ENCODE measurements at regions not wholly inside any gene's neighbourhood (a gene's known extent, or its start where the extent isn't known, plus 50 kb on each side); places are given as distances from the start of the nearest gene placed in this dataset.

DNA sequence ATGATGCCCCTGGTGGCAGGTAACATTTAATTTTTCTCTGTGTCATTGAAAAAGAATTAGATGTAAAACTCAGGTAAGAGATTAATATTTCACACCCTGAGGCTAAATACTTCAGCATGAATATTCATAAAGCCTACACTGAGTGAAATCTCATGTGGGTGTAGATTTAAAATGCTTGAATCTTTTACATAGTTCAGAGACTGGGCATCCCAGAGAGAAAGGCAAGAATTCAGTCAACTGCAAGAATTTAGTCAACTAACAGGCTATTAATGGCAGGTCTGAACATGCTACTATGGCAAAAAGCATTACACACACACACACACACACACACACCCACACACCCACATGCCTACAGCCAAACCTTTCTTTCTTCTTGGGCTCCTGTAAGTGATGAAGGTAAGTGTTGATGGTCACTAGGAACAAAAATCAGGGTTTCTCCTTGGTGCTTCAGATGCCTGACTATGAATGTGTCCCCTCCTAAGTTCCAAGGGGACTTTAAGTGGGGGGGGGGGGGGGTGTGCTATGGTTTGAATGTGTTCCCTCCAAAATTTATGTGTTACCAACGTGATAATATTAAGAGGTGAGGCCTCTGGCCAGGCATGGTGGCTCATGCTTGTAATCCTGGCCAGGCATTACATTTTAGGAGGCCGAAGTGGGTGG lies 63.7 kb upstream of the PSMD7 start:
- DNase-seq (ENCODE audit: low read depth), result no peak

DNA sequence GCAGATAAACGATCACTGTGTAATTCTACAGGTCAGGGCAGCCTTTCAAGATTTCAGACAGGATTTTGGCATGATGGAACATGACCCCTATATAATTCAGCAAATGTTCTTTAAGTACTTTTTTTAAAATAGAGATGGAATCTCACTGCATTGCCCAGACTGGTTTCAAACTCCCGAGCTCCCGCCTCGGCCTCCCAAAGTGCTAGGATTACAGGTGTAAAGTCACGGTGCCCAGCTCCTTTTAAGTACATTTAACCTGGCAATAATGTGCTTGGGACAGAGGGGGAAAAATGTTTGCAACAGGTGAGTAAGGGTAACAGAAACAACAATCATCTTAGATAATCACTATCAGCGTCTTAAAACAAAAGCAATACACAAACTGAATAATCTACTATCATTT lies 66.5 kb upstream of the PSMD7 start:
- DNase-seq (ENCODE audit: low read depth), result no peak

DNA sequence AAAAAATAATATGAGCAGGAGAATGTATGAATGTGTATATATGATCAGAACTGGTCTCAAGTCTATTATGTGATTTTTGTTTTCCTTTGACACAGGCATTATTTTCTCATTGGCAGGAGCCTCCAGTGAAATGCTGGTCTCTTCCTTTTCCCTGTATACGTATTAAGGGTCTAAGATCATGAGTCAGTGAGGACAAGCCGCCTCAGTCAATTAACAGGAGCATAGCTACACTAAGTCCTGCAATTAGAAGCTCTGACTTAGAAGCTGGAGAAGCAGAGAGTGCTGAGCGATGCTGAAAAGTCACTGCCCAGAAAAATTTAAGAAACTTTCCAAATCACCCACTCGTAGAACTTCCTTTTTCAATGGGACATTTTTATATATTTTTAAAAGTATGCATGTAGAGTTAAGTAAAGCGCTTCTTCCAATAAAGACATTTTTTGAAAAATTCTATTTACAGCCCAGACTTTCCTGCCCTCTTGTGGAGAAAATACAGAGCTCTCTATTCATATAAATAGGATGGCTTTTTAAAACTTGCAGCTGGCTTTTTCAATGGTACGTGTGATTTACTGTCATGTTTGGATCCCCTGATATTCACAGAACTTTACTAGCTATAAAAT lies 70.2 kb upstream of the PSMD7 start:
- peak; percentile 6 for DNase-seq (ENCODE audit: low read depth)

DNA sequence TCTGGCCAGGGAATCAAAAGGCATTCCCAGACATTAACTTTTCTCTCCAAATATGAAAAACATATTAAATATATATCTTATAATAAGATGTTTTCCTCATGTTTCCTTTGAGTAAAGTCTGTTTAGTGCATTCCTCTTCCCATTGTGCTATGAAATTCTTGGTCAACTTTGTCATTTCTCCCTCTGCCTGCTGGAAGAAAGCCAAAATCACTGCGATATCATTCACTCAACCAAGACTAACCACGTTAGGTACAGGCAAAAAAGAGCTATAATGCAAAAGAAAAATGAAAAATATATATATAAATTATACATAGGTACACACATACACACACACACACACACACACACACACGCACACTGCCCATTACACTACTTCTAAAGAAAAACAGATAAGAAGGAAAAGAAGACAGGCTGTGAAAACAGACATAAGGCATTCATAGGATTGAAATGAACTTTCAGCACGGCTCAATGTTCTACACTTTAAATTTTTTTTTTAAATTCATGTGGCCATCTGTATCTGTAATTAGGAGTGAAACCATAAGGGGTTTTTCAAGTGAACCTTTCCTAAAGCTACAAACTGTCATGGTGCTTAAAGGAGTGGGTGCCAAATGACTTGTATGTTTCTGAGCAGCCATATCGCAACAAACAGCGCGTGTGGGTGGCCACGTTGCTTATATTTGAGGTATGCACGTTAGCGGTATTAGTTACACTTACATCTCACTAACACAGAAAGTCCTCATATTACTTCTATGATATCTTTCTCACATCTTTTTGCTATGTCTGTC lies 71.6 kb upstream of the PSMD7 start:
- peak; percentile 4 for DNase-seq (ENCODE audit: low read depth)

DNA sequence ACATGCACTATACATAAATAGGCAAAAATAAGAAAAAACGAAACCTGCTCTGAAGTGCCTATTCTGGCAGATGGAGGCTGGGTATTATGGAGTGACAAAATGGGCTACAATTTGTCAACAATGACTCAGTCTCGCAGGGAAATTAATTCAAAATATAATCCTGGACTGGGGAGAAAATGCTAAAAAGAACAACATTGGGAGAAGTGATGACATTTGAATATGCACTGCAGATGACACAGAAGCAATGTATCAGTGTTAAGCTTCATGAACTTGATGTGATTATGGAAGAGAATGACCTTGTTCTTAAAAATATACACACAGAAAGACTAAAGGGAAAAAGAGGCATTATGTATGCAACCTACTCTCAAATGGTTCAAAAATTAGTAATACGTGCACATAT lies 74.8 kb upstream of the PSMD7 start:
- no peak for DNase-seq (ENCODE audit: low read depth)

DNA sequence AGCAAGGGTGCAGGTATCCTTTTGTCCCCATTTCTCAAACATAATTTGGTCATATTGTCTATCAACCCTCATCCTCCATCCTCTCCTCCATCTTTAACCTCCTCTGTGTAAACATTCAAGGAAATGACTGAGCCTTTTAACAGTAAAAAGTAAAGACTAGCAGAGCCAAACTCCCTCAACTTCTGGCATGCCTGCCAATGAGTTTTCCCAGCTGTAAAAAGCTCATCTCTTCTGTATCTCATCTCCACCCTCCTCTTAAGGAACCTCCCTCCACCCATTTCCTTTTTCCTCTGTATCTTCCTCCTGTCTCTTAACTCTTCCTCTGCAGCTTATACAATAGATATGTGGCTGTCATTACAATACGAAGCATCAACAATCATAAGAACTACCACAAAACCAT lies 76.9 kb upstream of the PSMD7 start:
- no peak for DNase-seq (ENCODE audit: low read depth)

DNA sequence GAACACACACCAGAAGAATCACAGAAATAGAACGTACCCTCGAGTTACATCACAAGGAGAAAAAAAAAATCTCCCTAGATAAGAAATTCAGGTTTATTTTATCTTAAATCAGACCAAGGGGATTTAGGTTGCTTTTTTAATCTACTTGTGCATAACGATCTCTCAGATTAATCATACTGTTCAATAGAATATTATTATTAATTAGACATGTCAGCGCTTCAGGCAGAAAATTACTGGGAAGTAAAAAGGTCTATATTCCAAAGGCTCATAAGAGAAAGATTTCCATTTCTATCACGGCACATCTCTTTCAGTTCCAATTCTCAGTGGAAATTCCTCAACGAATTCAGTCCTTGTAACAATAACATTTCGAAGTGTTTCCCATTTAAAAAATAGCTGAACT lies 77.7 kb upstream of the PSMD7 start:
- no peak for DNase-seq (ENCODE audit: low read depth)

DNA sequence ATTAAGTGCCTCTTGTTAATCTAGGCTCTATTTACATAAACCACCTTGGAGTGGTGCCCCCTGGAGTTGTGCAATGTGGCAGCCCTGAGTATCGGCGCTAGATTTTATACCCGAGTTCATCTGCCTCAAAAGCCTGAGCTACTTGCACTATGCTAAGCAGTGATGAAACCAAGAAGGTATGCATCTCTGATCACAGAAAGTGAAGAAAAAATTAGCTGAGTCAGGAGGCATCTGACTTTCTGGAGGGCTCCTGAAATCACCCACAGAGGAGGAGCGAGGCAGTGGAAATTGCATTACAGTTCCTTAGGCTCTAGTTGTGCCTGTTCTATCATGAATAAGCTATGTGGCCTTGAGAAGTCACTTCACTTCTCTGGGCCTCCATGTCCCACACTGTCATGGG lies 80.3 kb upstream of the PSMD7 start:
- no peak for DNase-seq (ENCODE audit: low read depth)

DNA sequence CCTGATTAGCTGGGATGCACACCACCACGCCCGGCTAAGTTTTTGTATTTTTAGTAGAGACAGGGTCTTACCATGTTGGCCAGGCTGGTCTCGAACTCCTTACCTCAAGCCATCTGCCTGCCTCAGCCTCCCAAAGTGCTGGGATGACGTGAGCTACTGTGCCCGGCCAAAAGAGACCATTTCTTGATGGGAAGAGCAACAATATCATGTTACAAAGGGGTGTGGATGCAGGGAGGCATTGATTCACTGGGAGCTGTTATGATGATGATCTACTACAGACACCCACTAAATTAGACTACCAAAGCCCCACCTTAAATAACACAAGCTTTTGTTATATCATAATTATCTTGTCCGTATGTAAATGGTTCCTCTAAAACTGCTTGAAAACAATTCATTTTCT lies 81.4 kb upstream of the PSMD7 start:
- DNase-seq (ENCODE audit: low read depth), result no peak

DNA sequence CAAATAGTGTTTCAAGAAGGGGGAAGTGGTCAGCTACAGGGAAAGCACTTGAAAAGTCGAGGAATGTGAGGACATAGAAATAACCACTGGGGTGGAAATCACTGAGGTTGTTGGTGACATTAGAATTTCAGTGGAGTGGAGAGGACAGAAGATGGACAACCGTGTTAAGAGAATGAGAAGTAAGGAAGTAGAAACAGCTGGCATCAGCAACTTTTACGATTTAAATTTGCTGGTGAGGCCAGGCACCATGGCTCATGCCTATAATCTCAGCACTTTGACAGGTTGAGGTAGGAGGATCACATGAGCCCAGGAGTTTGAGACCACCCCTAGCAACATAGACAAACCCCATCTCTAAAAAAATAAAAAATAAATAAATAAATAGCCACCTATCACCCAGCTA lies 83.2 kb upstream of the PSMD7 start:
- no peak for DNase-seq (ENCODE audit: low read depth)

DNA sequence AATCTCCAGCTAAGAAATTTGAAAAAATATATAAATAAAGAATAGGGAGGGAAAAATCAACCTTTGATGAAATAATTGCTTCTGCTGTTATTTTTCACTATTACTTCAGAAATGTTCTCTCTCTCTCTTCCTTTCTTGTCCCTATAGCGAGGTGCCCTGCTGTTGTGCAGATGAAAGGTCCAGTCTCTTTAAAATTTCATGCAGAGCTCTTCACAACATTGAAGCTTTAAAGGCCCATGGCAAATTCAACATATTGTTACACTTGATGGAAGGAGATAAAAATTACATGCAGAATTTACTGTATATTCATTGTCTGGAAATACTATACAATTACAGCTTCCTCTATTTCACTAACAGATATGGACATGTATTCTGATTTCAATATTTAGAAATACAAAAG lies 86.4 kb upstream of the PSMD7 start:
- DNase-seq (ENCODE audit: low read depth), result no peak

DNA sequence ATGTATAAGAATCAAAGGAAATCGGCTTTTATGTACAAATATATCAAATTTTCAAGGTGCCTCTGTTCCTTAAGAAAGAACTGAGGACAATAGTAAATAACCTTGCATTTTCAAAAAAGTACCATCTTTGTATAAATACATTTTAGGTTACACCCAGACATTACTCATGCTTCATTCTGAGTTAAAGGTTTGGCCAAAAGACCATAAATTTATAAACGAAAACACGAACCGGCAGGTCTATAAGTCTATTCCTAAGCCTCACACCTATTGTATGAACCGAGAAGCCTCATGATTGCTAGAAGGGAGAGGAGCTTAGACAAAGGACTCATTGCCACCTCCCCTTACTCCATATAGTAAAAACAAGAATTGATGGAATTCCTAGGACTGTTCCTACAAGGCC lies 94.6 kb upstream of the PSMD7 start:
- DNase-seq (ENCODE audit: low read depth), result no peak

DNA sequence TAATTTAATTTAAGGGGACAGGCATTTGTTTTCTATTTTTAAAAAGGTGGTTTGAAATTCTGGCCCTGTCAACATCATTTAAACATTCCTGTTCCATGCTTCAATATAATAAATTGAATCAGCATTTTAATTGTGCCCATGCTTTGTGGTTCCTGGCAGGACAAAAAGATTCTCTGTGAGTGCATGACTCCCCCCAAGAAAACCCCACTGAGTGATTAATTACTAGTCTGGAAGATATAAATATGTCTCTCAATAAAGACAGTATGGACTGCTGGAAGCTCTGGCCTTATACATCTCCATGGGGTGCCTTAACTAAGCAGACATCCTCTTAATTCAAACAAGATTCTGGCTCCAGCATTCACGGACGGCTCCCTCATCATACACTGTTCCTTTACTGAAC lies 95.0 kb upstream of the PSMD7 start:
- no peak for DNase-seq (ENCODE audit: low read depth)

DNA sequence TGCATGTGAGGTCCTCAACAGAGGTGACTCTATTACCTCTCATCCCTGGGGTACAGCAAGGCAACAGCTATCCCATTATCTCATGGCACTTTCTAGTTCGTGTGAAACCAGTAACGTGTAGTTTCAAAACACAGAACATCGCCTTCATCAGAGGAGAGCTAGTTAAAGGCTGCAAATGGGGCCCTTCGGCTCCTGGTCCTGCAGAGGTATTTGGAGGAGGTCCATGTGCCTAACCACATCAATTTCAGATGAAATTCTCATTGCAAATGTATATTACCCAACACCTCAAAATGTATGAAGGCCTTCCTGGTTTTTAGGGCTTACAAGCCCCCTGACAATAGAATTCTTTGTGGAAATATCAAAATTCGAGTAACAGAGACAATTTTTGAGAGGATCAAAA lies 95.7 kb upstream of the PSMD7 start:
- no peak for DNase-seq (ENCODE audit: low read depth)

DNA sequence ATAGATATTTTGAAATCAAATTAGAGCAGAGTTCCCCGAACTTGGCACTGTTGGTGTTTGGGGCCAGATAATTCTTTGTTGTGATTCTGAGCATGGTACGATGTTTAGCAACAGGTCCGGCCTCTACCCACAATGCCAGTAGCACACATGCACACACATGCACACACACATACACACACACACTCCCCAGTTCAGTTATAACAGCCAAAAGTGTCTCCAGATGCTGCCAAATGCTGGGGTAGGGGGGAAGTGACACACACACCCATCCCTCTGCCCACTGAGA lies 96.8 kb upstream of the PSMD7 start:
- no peak for DNase-seq (ENCODE audit: low read depth)

DNA sequence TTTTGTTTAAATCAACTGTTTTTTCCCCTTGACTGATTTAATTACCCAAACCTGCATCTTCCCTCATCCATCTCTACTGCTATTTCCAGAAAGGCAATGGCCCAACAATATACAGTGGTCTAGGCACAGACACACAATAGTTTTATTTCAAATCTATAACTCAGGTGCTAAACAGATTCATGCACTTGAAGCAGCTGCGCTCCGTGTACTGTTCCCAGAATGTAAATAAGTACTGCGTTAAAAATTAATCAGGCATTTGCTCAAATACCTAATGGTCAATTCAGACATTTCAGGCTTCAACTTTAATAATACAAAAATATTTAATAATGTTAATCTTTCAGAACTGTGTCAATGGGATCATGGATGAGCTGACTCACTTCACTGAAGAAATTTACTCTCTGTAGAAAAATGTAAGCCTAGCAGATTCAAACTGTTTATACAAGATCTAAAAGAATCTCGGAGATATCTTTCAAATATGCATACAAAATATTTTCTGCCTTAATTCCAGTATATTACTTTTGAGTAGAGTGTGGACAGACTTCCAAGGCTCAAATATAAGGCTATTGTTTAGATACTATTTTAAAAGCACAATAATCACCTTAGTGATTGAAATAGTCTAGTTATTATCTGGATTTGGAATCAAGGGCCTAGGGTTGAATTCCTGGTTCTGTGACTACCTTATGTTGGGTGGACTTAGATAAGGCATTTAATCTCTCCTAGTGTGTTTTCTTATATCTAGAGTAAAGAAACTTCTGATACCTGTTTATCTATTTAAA lies 97.4 kb upstream of the PSMD7 start:
- DNase-seq (ENCODE audit: low read depth), result no peak

DNA sequence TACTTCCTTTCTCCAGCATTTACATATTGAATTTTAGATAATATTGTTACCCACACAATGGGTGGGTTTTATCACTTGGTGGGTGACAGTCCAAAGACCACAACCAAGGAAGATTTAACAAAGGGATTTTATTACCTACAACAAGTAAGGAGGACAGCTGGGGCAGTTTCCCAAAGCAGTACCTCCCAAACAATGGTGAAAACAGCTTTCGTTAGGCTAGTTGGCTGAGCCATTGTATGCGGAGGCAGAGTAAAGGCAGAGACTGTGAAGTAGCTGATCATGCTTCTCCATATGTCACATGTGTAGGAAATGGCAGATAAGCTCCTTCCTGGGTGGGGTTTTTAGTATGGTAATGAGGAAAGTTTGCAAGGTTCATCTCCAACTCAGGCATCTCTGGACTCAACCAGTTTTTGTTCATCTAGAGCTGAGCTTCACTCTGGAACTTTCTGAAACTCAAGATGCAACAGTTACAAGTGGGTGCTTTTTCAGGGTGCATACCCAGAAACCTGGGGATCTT lies 104.3 kb upstream of the PSMD7 start:
- DNase-seq (ENCODE audit: low read depth), result no peak

DNA sequence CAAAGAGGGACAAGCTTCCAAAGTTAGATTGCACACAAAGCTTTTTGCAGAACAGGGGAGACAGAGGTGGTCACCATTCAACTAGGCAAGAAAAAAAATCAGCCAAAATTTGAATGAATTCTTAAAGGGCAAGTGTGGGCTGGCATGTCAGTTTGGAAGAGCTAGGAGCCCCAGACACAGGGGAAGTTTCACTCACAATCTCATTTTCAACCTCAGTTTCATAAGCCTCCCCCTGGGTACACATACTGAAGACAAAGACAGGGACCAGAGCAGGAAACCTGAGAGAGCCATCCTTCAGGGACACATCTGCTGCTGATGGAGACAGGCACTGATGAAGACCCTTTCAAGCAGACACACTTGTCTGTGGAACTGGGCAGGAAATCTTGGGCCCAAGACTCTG lies 106.3 kb upstream of the PSMD7 start:
- no peak for DNase-seq (ENCODE audit: low read depth)

DNA sequence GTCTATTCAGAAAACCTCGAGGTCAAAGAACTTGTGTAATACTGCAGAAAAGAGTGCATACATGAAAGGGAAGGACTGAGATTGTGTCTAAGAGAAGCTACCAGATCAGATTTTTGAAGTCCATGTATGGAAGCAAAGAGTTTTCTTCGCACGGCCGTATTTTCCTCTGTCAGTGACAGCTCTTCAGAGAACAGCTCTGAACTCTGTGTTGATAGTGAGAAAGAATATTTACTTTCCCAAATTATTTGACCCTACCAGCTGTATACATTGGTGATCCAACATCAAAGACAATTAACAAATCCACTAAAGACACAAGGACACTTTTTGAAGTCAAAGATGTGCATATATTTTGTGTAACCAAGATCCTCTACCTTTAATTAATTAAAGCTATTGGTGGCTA lies 107.8 kb upstream of the PSMD7 start:
- no peak for DNase-seq (ENCODE audit: low read depth)

DNA sequence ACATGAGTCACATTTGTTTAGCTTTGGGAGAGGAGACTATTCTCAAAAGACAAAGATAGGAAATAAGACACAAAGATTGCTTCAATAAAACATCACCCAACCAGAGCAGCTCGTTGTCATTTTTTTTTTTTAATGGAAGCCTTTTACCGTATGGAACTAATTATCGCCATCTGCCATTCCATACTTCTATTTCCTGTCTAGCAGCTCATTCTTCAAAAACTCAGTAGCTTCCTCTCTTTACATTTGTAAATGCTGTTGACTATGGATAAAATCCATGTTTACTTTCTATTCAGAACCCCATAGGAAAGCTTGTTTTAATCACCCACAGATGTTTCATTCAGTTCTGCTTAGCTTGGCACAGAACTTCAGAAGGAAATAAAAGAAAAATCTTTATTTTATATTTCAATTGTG lies 110.0 kb upstream of the PSMD7 start:
- DNase-seq (ENCODE audit: low read depth), result peak; percentile 29

DNA sequence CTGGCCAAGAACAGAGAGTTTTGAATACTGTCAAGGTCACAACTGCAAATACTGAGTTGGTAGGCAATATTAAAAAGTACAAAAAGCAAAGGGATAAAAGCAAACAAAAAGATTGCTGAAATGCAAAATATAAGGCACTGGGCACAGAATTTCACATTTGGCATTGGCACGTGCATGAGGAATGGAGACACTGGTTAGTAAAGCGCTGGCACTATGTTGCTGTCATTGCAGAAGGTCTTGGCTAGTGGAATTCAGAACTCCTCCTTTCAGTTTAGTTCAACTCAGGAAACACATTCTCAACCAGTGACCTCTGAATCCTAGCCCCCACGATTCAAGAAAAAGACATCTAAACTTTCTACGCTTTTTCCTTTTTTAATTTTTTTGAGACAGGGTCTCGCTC lies 111.8 kb upstream of the PSMD7 start:
- no peak for DNase-seq (ENCODE audit: low read depth)

DNA sequence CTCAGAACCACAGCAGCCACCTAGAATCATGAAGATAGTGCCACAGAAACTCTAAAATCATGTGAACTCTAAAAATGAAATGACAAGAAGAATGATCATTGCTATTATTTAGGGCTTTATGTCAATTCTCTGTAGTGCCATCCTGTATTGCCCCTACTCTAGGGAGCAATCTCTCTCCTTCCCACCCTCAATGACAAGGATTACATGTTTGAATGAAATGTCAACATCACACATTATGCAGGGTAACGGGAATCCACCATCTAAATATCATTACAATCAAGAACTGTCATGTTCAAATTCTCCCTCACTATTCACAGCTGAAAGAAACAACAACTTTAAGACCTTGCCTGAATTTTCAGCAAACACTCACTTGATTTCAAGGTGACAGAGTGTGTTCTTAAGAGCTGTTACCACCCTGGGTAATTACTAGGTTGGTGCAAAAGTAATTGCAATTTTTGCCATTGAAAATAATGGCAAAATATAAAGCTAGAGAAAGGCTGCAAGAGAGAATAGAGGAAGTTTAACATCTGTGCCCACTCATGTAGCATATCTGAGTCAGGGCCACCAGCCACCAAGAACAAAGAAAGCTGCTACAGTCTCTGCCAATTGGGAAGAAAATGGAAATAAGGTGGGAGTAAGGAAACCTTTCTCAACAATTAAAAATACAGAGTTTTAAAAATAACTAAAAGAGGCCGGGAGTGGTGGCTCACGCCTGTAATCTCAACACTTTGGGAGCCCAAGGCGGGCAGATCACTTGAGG lies 112.8 kb upstream of the PSMD7 start:
- DNase-seq (ENCODE audit: low read depth), result no peak
